ENCODE measurements at regions not wholly inside any gene's neighbourhood (a gene's known extent, or its start where the extent isn't known, plus 50 kb on each side); places are given as distances from the start of the nearest gene placed in this dataset.

DNA sequence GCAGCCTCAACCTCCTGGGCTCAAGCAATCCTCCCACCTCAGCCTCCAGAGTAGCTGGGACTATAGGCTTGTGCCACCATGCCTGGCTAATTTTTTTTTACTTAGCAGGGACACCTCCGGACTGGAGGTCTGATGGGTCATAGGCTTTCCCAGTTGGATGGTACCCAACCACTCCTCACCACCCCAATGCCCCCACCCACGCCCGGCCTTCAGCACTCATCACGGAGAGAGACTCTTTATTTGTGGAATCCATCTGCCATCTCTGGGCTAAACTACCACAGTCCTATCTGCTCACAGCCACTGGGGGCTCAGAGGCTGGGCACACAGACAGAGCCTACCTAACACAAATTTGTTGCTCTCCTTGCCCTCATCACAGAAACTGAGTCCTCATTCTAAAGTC is 58.3 kb upstream of the STXBP1 start:
- DNase-seq, result no peak

GRCh38 chr9:127554966-127555839 is 56.9 kb upstream of the STXBP1 start:
- DNase-seq, result no peak

DNA sequence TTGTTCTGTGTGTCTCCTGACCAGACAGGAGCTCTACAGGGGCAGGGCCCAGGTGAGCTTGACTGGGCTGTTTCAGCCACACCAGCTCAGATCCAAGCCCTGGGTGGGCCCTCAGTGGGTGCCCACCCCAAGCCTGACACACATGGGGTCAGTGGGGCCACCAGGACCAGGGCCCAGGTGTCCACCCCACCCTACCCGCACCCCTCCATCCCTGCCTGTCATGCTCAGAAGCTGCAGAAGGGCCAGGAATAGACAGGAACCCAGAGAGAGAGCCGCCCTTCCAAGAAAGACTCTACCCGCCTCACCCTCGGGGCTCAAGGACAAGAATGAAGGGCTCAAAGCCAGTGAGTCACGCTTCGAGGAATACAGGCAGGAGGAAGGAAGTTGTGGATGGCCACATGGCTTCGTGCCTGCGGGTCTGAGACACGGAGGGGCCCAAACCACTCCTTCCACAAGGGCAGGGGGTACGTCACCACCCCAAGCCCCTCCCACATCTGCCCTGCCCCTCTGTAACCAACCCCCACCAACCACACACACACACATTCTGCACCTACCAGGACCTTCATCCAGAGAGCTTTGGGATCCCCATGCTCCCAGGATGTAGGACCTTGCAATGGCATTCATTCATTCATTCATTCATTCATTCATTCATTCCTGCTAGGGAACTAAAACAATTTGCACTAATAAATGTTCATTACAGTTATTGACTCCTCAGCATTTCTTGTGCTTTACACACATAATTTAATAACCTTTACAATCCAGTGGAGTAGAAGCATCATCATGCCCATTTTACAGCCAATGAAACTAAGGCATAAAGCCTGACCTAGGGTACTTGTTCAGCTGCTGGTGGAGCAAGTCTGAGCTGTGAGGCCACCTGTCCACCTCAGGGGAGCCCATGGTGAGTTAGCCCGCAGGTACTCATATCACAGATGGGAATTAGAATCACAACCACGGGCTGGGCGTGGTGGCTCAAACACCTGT is 55.9 kb upstream of the STXBP1 start:
- peak; percentile 97 for DNase-seq

GRCh38 chr9:127556871-127557270 is 55.2 kb upstream of the STXBP1 start:
- no peak for DNase-seq

DNA sequence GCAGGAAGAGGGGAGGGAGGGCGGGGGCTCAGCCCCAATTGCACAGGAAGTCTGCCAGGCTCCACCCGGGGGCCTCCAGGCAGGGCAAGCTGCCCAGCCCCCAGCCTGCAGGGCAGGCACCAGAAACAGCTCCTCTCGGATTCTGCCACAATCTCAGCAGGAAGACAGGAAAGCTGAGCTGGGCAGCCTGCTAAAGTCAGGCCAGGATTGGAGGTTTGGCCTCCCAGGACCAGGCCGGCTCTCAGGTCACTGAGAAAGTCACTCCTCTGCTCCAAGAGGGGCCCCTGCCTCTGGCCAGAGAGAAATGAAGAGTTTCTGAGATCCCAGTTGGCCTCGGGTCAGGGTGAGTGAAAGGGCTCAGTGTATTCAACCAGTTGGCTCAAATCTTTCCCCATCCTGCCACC is 54.6 kb upstream of the STXBP1 start:
- peak; percentile 60 for DNase-seq

DNA sequence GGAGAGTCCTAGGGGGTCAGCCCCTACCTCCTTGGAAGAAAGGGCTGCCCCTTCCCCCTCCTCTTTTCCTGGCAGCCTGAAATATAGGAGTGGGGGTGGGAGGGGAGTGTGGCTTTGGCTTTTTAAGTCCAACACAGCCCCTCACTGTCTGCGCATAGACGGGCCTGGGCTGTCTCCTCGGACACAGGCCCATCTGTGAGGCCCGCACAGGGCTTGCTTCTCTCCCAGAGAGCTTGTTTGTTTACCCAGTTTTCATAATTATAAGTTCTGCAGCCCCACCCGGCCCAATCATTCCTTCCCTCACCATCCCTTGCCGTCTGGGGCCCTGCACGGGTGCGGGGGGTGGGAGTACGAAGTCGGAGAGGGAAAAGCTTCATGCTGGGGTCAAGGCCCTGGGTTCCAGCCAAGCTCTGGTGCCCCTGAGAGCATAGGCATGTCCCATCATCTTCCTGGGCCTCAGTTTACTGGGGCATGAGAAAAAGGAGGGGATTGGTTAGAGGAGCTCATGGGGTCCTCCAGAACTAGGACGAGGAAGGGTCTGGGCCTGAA is 54.0 kb upstream of the STXBP1 start:
- DNase-seq, result no peak

GRCh38 chr9:127558581-127559246 is 53.4 kb upstream of the STXBP1 start:
- no peak for DNase-seq

DNA sequence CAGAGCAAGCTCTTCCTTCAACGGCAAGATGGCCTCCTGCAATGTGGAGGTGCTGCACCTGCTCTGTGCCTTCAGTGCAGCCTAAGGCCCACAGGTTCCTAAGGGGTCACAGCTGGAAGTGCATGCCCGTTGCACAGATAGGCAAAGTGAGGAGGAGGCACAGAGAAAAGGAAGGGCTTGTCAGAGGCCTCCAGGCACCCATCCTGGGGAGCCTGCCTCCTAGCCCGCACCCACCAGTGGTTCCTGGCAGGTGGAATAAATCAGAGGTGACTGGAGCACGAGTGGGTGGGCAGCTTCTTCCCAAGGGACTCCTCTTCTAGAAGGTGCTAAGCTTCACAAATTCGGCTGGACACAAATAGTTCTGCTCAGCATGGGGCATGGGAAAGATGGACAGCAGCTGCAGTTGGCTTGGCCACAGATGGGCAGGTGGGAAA is 52.8 kb upstream of the STXBP1 start:
- DNase-seq, result no peak

GRCh38 chr9:127561491-127562278 is 50.4 kb upstream of the STXBP1 start:
- DNase-seq, result peak; percentile 99
